ENCODE measurements at regions not wholly inside any gene's neighbourhood (a gene's known extent, or its start where the extent isn't known, plus 50 kb on each side); places are given as distances from the start of the nearest gene placed in this dataset.

- no peak for DNase-seq
These were observed 701.7 kb upstream of the CELF2 start for GRCh38 chr10:10315989-10316388.

- DNase-seq = no peak
These were observed 700.5 kb upstream of the CELF2 start for GRCh38 chr10:10317151-10317550.

- no peak for DNase-seq
These were observed 698.8 kb upstream of the CELF2 start for GRCh38 chr10:10318856-10319255.

GRCh38 chr10:10320956-10321355, 696.7 kb upstream of the CELF2 start:
- no peak for DNase-seq

- no peak for DNase-seq
These were observed 691.6 kb upstream of the CELF2 start for GRCh38 chr10:10326116-10326515.

- no peak for DNase-seq
These were observed 689.7 kb upstream of the CELF2 start for GRCh38 chr10:10327934-10328333.

- DNase-seq = no peak
These were observed 687.3 kb upstream of the CELF2 start for GRCh38 chr10:10330418-10330817.

- DNase-seq = no peak
These were observed 684.9 kb upstream of the CELF2 start for GRCh38 chr10:10332786-10333185.

GRCh38 chr10:10333622-10334021, 684.0 kb upstream of the CELF2 start:
- no peak for DNase-seq

GRCh38 chr10:10338339-10338738, 679.3 kb upstream of the CELF2 start:
- DNase-seq = no peak

- no peak for DNase-seq
These were observed 671.1 kb upstream of the CELF2 start for GRCh38 chr10:10346390-10347150.

GRCh38 chr10:10350050-10350449, 667.6 kb upstream of the CELF2 start:
- DNase-seq = no peak

GRCh38 chr10:10351451-10351850, 666.2 kb upstream of the CELF2 start:
- no peak for DNase-seq

- DNase-seq = no peak
These were observed 664.3 kb upstream of the CELF2 start for GRCh38 chr10:10353326-10353868.

- DNase-seq = no peak
These were observed 658.4 kb upstream of the CELF2 start for GRCh38 chr10:10359263-10359662.

- DNase-seq = no peak
These were observed 656.3 kb upstream of the CELF2 start for GRCh38 chr10:10361301-10361885.

GRCh38 chr10:10362800-10363199, 654.9 kb upstream of the CELF2 start:
- DNase-seq = no peak

GRCh38 chr10:10363217-10363616, 654.5 kb upstream of the CELF2 start:
- no peak for DNase-seq

GRCh38 chr10:10364902-10365301, 652.8 kb upstream of the CELF2 start:
- DNase-seq = no peak

GRCh38 chr10:10365676-10366075, 652.0 kb upstream of the CELF2 start:
- no peak for DNase-seq

GRCh38 chr10:10366836-10367235, 650.8 kb upstream of the CELF2 start:
- DNase-seq = no peak

GRCh38 chr10:10367264-10367663, 650.4 kb upstream of the CELF2 start:
- DNase-seq = no peak

- DNase-seq = no peak
These were observed 648.6 kb upstream of the CELF2 start for GRCh38 chr10:10368951-10369576.

GRCh38 chr10:10385831-10386230, 631.8 kb upstream of the CELF2 start:
- no peak for DNase-seq

Measured in CD4-positive, alpha-beta T cell treated with Interleukin-15 for 1 hour (primary cell).